ENCODE measurements at regions not wholly inside any gene's neighbourhood (a gene's known extent, or its start where the extent isn't known, plus 50 kb on each side); places are given as distances from the start of the nearest gene placed in this dataset.

GRCh38 chr4:11631416-11631815 is 202.7 kb upstream of the HS3ST1 start:
- no peaks in the 10 kb centered on the region for H3K36me3 ChIP-seq (ENCODE audit: control insufficient read depth, low read depth, low read length)
- H3K9me3 ChIP-seq (ENCODE audit: control insufficient read depth, low read depth, low read length) = peaks cover 2% of the 10 kb centered on the region
- no peak overlapping the region for H3K9ac ChIP-seq (ENCODE audit: low read length)
- peaks cover 3% of the 10 kb centered on the region for H3K4me1 ChIP-seq (ENCODE audit: control insufficient read depth, low read depth, low read length)
- H3K27me3 ChIP-seq (ENCODE audit: control insufficient read depth, insufficient read depth, low read length) = no peaks in the 10 kb centered on the region
- H3K4me3 ChIP-seq (ENCODE audit: low read length) = no peak overlapping the region
- H3K27ac ChIP-seq (ENCODE audit: low read length) = no peak overlapping the region

- no peaks in the 10 kb centered on the region for H3K4me1 ChIP-seq (ENCODE audit: control insufficient read depth, low read depth, low read length)
- no peaks in the 10 kb centered on the region for H3K36me3 ChIP-seq (ENCODE audit: control insufficient read depth, low read depth, low read length)
- no peak overlapping the region for H3K9ac ChIP-seq (ENCODE audit: low read length)
- peaks cover 2% of the 10 kb centered on the region for H3K9me3 ChIP-seq (ENCODE audit: control insufficient read depth, low read depth, low read length)
- H3K27me3 ChIP-seq (ENCODE audit: control insufficient read depth, insufficient read depth, low read length) = no peaks in the 10 kb centered on the region
- no peak overlapping the region for H3K27ac ChIP-seq (ENCODE audit: low read length)
- no peak overlapping the region for H3K4me3 ChIP-seq (ENCODE audit: low read length)
Measured at GRCh38 chr4:11628093-11628725, 199.5 kb upstream of the HS3ST1 start.

GRCh38 chr4:11626066-11626465 is 197.4 kb upstream of the HS3ST1 start:
- Histone ChIP-seq H3K4me3 (ENCODE audit: low read length) (no peak overlapping the region), H3K27me3 (ENCODE audit: control insufficient read depth, insufficient read depth, low read length) (no peaks in the 10 kb centered on the region), H3K36me3 (ENCODE audit: control insufficient read depth, low read depth, low read length) (no peaks in the 10 kb centered on the region), H3K9me3 (ENCODE audit: control insufficient read depth, low read depth, low read length) (peaks cover 2% of the 10 kb centered on the region), H3K27ac (ENCODE audit: low read length) (no peak overlapping the region), H3K4me1 (ENCODE audit: control insufficient read depth, low read depth, low read length) (no peaks in the 10 kb centered on the region), H3K9ac (ENCODE audit: low read length) (no peak overlapping the region)

GRCh38 chr4:11625211-11625610 is 196.5 kb upstream of the HS3ST1 start:
- Histone ChIP-seq H3K9ac (ENCODE audit: low read length) (no peak overlapping the region), H3K4me1 (ENCODE audit: control insufficient read depth, low read depth, low read length) (no peaks in the 10 kb centered on the region)

GRCh38 chr4:11624370-11624769 is 195.7 kb upstream of the HS3ST1 start:
- Histone ChIP-seq H3K27me3 (ENCODE audit: control insufficient read depth, insufficient read depth, low read length) (no peaks in the 10 kb centered on the region), H3K4me1 (ENCODE audit: control insufficient read depth, low read depth, low read length) (no peaks in the 10 kb centered on the region), H3K9ac (ENCODE audit: low read length) (no peak overlapping the region), H3K27ac (ENCODE audit: low read length) (no peak overlapping the region), H3K36me3 (ENCODE audit: control insufficient read depth, low read depth, low read length) (no peaks in the 10 kb centered on the region), H3K9me3 (ENCODE audit: control insufficient read depth, low read depth, low read length) (peaks cover 2% of the 10 kb centered on the region), H3K4me3 (ENCODE audit: low read length) (no peak overlapping the region)

More at GRCh38 chr4:11625211-11625610, 196.5 kb upstream of the HS3ST1 start:
- peaks cover 2% of the 10 kb centered on the region for H3K9me3 ChIP-seq (ENCODE audit: control insufficient read depth, low read depth, low read length)
- no peaks in the 10 kb centered on the region for H3K36me3 ChIP-seq (ENCODE audit: control insufficient read depth, low read depth, low read length)
- no peak overlapping the region for H3K27ac ChIP-seq (ENCODE audit: low read length)
- H3K4me3 ChIP-seq (ENCODE audit: low read length) = no peak overlapping the region
- no peaks in the 10 kb centered on the region for H3K27me3 ChIP-seq (ENCODE audit: control insufficient read depth, insufficient read depth, low read length)

GRCh38 chr4:11623726-11624037 is 195.0 kb upstream of the HS3ST1 start:
- Histone ChIP-seq H3K4me3 (ENCODE audit: low read length) (no peak overlapping the region), H3K36me3 (ENCODE audit: control insufficient read depth, low read depth, low read length) (no peaks in the 10 kb centered on the region), H3K9me3 (ENCODE audit: control insufficient read depth, low read depth, low read length) (peaks cover 2% of the 10 kb centered on the region), H3K27me3 (ENCODE audit: control insufficient read depth, insufficient read depth, low read length) (no peaks in the 10 kb centered on the region), H3K27ac (ENCODE audit: low read length) (no peak overlapping the region), H3K4me1 (ENCODE audit: control insufficient read depth, low read depth, low read length) (no peaks in the 10 kb centered on the region), H3K9ac (ENCODE audit: low read length) (no peak overlapping the region)

GRCh38 chr4:11622961-11623725 is 194.4 kb upstream of the HS3ST1 start:
- H3K27ac ChIP-seq (ENCODE audit: low read length) = no peak overlapping the region
- H3K27me3 ChIP-seq (ENCODE audit: control insufficient read depth, insufficient read depth, low read length) = no peaks in the 10 kb centered on the region
- no peak overlapping the region for H3K9ac ChIP-seq (ENCODE audit: low read length)
- no peaks in the 10 kb centered on the region for H3K4me1 ChIP-seq (ENCODE audit: control insufficient read depth, low read depth, low read length)
- H3K9me3 ChIP-seq (ENCODE audit: control insufficient read depth, low read depth, low read length) = peaks cover 2% of the 10 kb centered on the region
- no peak overlapping the region for H3K4me3 ChIP-seq (ENCODE audit: low read length)
- no peaks in the 10 kb centered on the region for H3K36me3 ChIP-seq (ENCODE audit: control insufficient read depth, low read depth, low read length)

- no peaks in the 10 kb centered on the region for H3K27me3 ChIP-seq (ENCODE audit: control insufficient read depth, insufficient read depth, low read length)
- H3K36me3 ChIP-seq (ENCODE audit: control insufficient read depth, low read depth, low read length) = no peaks in the 10 kb centered on the region
- no peaks in the 10 kb centered on the region for H3K4me1 ChIP-seq (ENCODE audit: control insufficient read depth, low read depth, low read length)
- H3K4me3 ChIP-seq (ENCODE audit: low read length) = no peak overlapping the region
- no peak overlapping the region for H3K9ac ChIP-seq (ENCODE audit: low read length)
- no peak overlapping the region for H3K27ac ChIP-seq (ENCODE audit: low read length)
- H3K9me3 ChIP-seq (ENCODE audit: control insufficient read depth, low read depth, low read length) = no peaks in the 10 kb centered on the region
Measured at GRCh38 chr4:11620861-11621260, 192.2 kb upstream of the HS3ST1 start.

GRCh38 chr4:11618666-11619282 is 190.1 kb upstream of the HS3ST1 start:
- Histone ChIP-seq H3K4me3 (ENCODE audit: low read length) (no peak overlapping the region), H3K27ac (ENCODE audit: low read length) (no peak overlapping the region), H3K4me1 (ENCODE audit: control insufficient read depth, low read depth, low read length) (no peaks in the 10 kb centered on the region), H3K9ac (ENCODE audit: low read length) (no peak overlapping the region), H3K36me3 (ENCODE audit: control insufficient read depth, low read depth, low read length) (no peaks in the 10 kb centered on the region), H3K27me3 (ENCODE audit: control insufficient read depth, insufficient read depth, low read length) (no peaks in the 10 kb centered on the region), H3K9me3 (ENCODE audit: control insufficient read depth, low read depth, low read length) (no peaks in the 10 kb centered on the region)

- no peak overlapping the region for H3K4me3 ChIP-seq (ENCODE audit: low read length)
- no peaks in the 10 kb centered on the region for H3K27me3 ChIP-seq (ENCODE audit: control insufficient read depth, insufficient read depth, low read length)
- H3K27ac ChIP-seq (ENCODE audit: low read length) = no peak overlapping the region
- H3K9me3 ChIP-seq (ENCODE audit: control insufficient read depth, low read depth, low read length) = no peaks in the 10 kb centered on the region
- no peaks in the 10 kb centered on the region for H3K36me3 ChIP-seq (ENCODE audit: control insufficient read depth, low read depth, low read length)
- no peaks in the 10 kb centered on the region for H3K4me1 ChIP-seq (ENCODE audit: control insufficient read depth, low read depth, low read length)
- no peak overlapping the region for H3K9ac ChIP-seq (ENCODE audit: low read length)
Measured at GRCh38 chr4:11616856-11617255, 188.2 kb upstream of the HS3ST1 start.

- Histone ChIP-seq H3K9me3 (ENCODE audit: control insufficient read depth, low read depth, low read length) (no peaks in the 10 kb centered on the region), H3K36me3 (ENCODE audit: control insufficient read depth, low read depth, low read length) (no peaks in the 10 kb centered on the region), H3K27ac (ENCODE audit: low read length) (no peak overlapping the region), H3K9ac (ENCODE audit: low read length) (no peak overlapping the region), H3K4me1 (ENCODE audit: control insufficient read depth, low read depth, low read length) (no peaks in the 10 kb centered on the region), H3K4me3 (ENCODE audit: low read length) (no peak overlapping the region), H3K27me3 (ENCODE audit: control insufficient read depth, insufficient read depth, low read length) (no peaks in the 10 kb centered on the region)
Measured at GRCh38 chr4:11615601-11616000, 186.9 kb upstream of the HS3ST1 start.

- H3K4me3 ChIP-seq (ENCODE audit: low read length) = no peak overlapping the region
- no peaks in the 10 kb centered on the region for H3K27me3 ChIP-seq (ENCODE audit: control insufficient read depth, insufficient read depth, low read length)
- no peak overlapping the region for H3K9ac ChIP-seq (ENCODE audit: low read length)
- H3K36me3 ChIP-seq (ENCODE audit: control insufficient read depth, low read depth, low read length) = no peaks in the 10 kb centered on the region
- no peak overlapping the region for H3K27ac ChIP-seq (ENCODE audit: low read length)
- no peaks in the 10 kb centered on the region for H3K4me1 ChIP-seq (ENCODE audit: control insufficient read depth, low read depth, low read length)
- H3K9me3 ChIP-seq (ENCODE audit: control insufficient read depth, low read depth, low read length) = no peaks in the 10 kb centered on the region
Measured at GRCh38 chr4:11614426-11614825, 185.7 kb upstream of the HS3ST1 start.

Data from iPS-18a (cell line).